ENCODE measurements at regions not wholly inside any gene's neighbourhood (a gene's known extent, or its start where the extent isn't known, plus 50 kb on each side); places are given as distances from the start of the nearest gene placed in this dataset.

GRCh38 chr9:79384091-79384490 lies 187.7 kb upstream of the TLE4 start:
- ChIA-PET CTCF (ENCODE audit: partially characterized antibody) (interaction anchor here (0.7 to 0.9 kb wide), 2 partner anchors 49 to 162 kb away, joined by 3 read pairs; no protein-coding TSS in a partner anchor), POLR2A (ENCODE audit: partially characterized antibody) (no interaction called here)
- Histone ChIP-seq H3K9me3 (ENCODE audit: insufficient read depth in 2 of 2, low read depth in 1 of 2, low read length in 1 of 2) (peaks cover 4 to 7% of the 10 kb centered on the region in 2 experiments; a peak in 1 of 4 replicates), H2BK15ac (ENCODE audit: low read length) (no peak overlapping the region), H3K4me1 (replicated peaks in 1 of 4; ENCODE audit: control insufficient read depth in 3 of 4, insufficient read depth in 4 of 4, low read length in 3 of 4) (no peaks in the 10 kb centered on the region), H3K79me1 (ENCODE audit: low read depth, low read length) (no peaks in the 10 kb centered on the region), H3K4me3 (ENCODE audit: extremely low read depth in 1 of 4, insufficient read depth in 2 of 4, low read depth in 3 of 4, low read length in 4 of 4) (no peak overlapping the region), H3K27me3 (replicated peaks in 1 of 4; ENCODE audit: control insufficient read depth in 3 of 4, extremely low read depth in 1 of 4, insufficient read depth in 3 of 4, low read length in 3 of 4) (no peaks in the 10 kb centered on the region), H4K91ac (replicated peaks; ENCODE audit: insufficient read length, low read length) (no peak overlapping the region), H2AK5ac (ENCODE audit: low read depth, low read length) (no peak overlapping the region), H3K36me3 (ENCODE audit: control insufficient read depth in 2 of 4, insufficient read depth in 4 of 4, low read length in 3 of 4) (no peaks in the 10 kb centered on the region), H2AFZ (ENCODE audit: low read length) (no peak overlapping the region), H2BK20ac (ENCODE audit: low read length) (no peak overlapping the region), H3K23me2 (ENCODE audit: low read depth, low read length) (no peaks in the 10 kb centered on the region), H3K4ac (replicated peaks; ENCODE audit: insufficient read length, low read depth, low read length) (no peak overlapping the region), H3K18ac (ENCODE audit: extremely low read depth, low read length) (no peak overlapping the region), H3K56ac (replicated peaks; ENCODE audit: insufficient read length, low read depth, low read length) (no peak overlapping the region), H4K5ac (ENCODE audit: insufficient read length, low read depth, low read length) (no peak overlapping the region), H3K79me2 (ENCODE audit: control insufficient read depth in 1 of 2, insufficient read depth in 2 of 2, low read length in 2 of 2) (no peaks in the 10 kb centered on the region), H4K20me1 (replicated peaks in 1 of 2; ENCODE audit: control insufficient read depth in 1 of 2, insufficient read depth in 2 of 2, low read length in 2 of 2) (no peaks in the 10 kb centered on the region), H2BK120ac (replicated peaks; ENCODE audit: low read depth, low read length) (no peak overlapping the region), H3K27ac (ENCODE audit: low read depth, low read length) (no peak overlapping the region), H3K14ac (ENCODE audit: insufficient read length) (no peak overlapping the region), H2BK12ac (ENCODE audit: low read depth, low read length) (no peak overlapping the region), H2BK5ac (ENCODE audit: low read depth, low read length) (no peak overlapping the region), H4K8ac (ENCODE audit: extremely low read depth, insufficient read depth, low read length) (no peak overlapping the region), H3K4me2 (ENCODE audit: insufficient read depth in 1 of 2, low read depth in 2 of 2, low read length in 2 of 2) (no peak overlapping the region), H3K23ac (ENCODE audit: insufficient read length) (no peak overlapping the region), H3K9ac (replicated peaks in 1 of 4; ENCODE audit: extremely low read depth in 1 of 4, low read depth in 3 of 4, low read length in 3 of 4) (no peak overlapping the region)
- FAIRE-seq (no peak), DNase-seq (ENCODE audit: low read depth in 1 of 2, low spot score in 2 of 2) (no peak)
- WGBS, 2 experiments (ENCODE audit: extremely low coverage in 1 of 2, insufficient coverage in 1 of 2, insufficient read length in 1 of 2, insufficient replicate concordance in 2 of 2, low coverage in 1 of 2, low lambda C conversion rate in 2 of 2, missing lambda C conversion rate in 1 of 2), result 92% methylated on average over 5 of the region's 5 CpGs; no CpG with 5 or more reads in 1 of the 2 experiments
- no peak for TF ChIP-seq CTCF (IDR thresholded peaks at IDR 0.05; ENCODE audit: control extremely low read depth in 1 of 3, insufficient read depth in 1 of 3, low read depth in 1 of 3, low read length in 3 of 3)
- no peak for TF ChIP-seq RAD21 (IDR thresholded peaks at IDR 0.05 in 1 of 2, conservative IDR thresholded peaks at IDR 0.05 in 1 of 2; ENCODE audit: low read depth in 2 of 2, low read length in 2 of 2)
- TF ChIP-seq POLR2A (IDR thresholded peaks at IDR 0.05; ENCODE audit: control extremely low read depth in 1 of 2, low read depth in 2 of 2, low read length in 2 of 2), result no peak
- no peak for TF ChIP-seq POLR2AphosphoS5 (IDR thresholded peaks at IDR 0.05; ENCODE audit: low read depth, low read length)
- TF ChIP-seq EGR1 (IDR thresholded peaks at IDR 0.05; ENCODE audit: borderline replicate concordance, low read depth, low read length), result no peak
- TF ChIP-seq KDM1A (IDR thresholded peaks at IDR 0.05; ENCODE audit: borderline replicate concordance, low read length), result no peak
- no peak for TF ChIP-seq FOSL1 (IDR thresholded peaks at IDR 0.05; ENCODE audit: insufficient read depth, low read depth, low read length)
- no peak for TF ChIP-seq CHD2 (IDR thresholded peaks at IDR 0.05; ENCODE audit: low read length)
- TF ChIP-seq MAX (IDR thresholded peaks at IDR 0.05), result no peak
- no peak for TF ChIP-seq CTBP2 (IDR thresholded peaks at IDR 0.05; ENCODE audit: borderline replicate concordance, insufficient read depth, insufficient read length, low read length)
